Neural crest cell (in vitro differentiated cells): ENCODE measurements at regions not wholly inside any gene's neighbourhood (a gene's known extent, or its start where the extent isn't known, plus 50 kb on each side); places are given as distances from the start of the nearest gene placed in this dataset.

Source experiments
- DNase-seq: peaks from one replicate; pipeline ENCODE4 v3.0.0; 2021; ENCODE audit warnings: low read depth, mixed read lengths, low spot score
- H3K27ac Mint-ChIP-seq: one replicate; pipeline ENCODE4 v1.8.0; 2021; ENCODE audit warnings: mild to moderate bottlenecking, mixed read lengths; ENCODE audit not compliant: unreplicated experiment
- H3K27me3 Mint-ChIP-seq: 2 replicates; pipeline ENCODE4 v1.8.0; 2021; ENCODE audit warnings: low read depth, mild to moderate bottlenecking, mixed read lengths
- H3K36me3 Mint-ChIP-seq: 2 replicates; pipeline ENCODE4 v1.8.0; 2021; ENCODE audit warnings: low read depth, mild to moderate bottlenecking, mixed read lengths
- H3K4me1 Mint-ChIP-seq: 2 replicates; pipeline ENCODE4 v1.8.0; 2021; ENCODE audit warnings: mixed read lengths
- H3K4me3 Mint-ChIP-seq: one replicate; pipeline ENCODE4 v1.8.0; 2021; ENCODE audit warnings: mild to moderate bottlenecking, mixed read lengths
- H3K9me3 Mint-ChIP-seq: 2 replicates; pipeline ENCODE4 v1.8.0; 2021; ENCODE audit warnings: mixed read lengths
- TF ChIP-seq, protein P1 (sequence below): fragments of 200-600 bp; sonication (generic); conservative IDR thresholded peaks from 2 replicates; pipeline ENCODE4 v1.5.0; 2021; ENCODE audit warnings: antibody characterized with exemption, mild to moderate bottlenecking

- TF ChIP-seq, protein P1, sequence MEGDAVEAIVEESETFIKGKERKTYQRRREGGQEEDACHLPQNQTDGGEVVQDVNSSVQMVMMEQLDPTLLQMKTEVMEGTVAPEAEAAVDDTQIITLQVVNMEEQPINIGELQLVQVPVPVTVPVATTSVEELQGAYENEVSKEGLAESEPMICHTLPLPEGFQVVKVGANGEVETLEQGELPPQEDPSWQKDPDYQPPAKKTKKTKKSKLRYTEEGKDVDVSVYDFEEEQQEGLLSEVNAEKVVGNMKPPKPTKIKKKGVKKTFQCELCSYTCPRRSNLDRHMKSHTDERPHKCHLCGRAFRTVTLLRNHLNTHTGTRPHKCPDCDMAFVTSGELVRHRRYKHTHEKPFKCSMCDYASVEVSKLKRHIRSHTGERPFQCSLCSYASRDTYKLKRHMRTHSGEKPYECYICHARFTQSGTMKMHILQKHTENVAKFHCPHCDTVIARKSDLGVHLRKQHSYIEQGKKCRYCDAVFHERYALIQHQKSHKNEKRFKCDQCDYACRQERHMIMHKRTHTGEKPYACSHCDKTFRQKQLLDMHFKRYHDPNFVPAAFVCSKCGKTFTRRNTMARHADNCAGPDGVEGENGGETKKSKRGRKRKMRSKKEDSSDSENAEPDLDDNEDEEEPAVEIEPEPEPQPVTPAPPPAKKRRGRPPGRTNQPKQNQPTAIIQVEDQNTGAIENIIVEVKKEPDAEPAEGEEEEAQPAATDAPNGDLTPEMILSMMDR = no peak
- no peaks in the 10 kb centered on the region for H3K36me3 Mint-ChIP-seq
Observed at GRCh38 chr2:104660991-104661390, 192.9 kb upstream of the POU3F3 start.

DNA sequence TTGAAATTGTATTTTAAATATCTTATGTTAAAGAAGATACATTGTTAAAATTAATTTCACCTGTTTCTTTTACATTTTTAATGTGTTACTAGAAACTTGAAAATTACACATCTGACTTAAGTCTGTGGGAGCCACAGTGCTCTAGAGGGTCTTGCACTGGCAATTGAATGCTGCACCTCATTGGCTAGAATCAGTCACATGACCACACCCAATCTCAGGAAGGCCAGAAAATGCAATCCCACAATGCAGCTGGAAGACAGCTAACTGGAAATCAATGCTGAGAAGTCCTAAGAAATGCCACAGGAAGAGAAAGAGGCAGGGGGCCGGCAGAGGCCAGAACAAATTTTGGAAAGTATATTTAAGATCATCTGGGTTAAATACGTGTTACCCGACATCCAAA, 189.2 kb upstream of the POU3F3 start:
- Mint-ChIP-seq H3K9me3 (no peaks in the 10 kb centered on the region), H3K36me3 (no peaks in the 10 kb centered on the region), H3K27me3 (no peaks in the 10 kb centered on the region), H3K27ac (no peak overlapping the region), H3K4me1 (peaks cover 21% of the 10 kb centered on the region), H3K4me3 (no peak overlapping the region)
- TF ChIP-seq, protein P1 = no peak
- DNase-seq = no peak

More at GRCh38 chr2:104660991-104661390, 192.9 kb upstream of the POU3F3 start:
- peaks cover 54% of the 10 kb centered on the region for H3K4me1 Mint-ChIP-seq
- DNase-seq = no peak
- no peaks in the 10 kb centered on the region for H3K9me3 Mint-ChIP-seq
- no peaks in the 10 kb centered on the region for H3K27me3 Mint-ChIP-seq
- H3K4me3 Mint-ChIP-seq = no peak overlapping the region
- no peak overlapping the region for H3K27ac Mint-ChIP-seq

GRCh38 chr2:104668631-104669030, 185.3 kb upstream of the POU3F3 start:
- no peak overlapping the region for H3K27ac Mint-ChIP-seq
- no peaks in the 10 kb centered on the region for H3K9me3 Mint-ChIP-seq
- no peak for DNase-seq
- no peaks in the 10 kb centered on the region for H3K27me3 Mint-ChIP-seq
- no peaks in the 10 kb centered on the region for H3K36me3 Mint-ChIP-seq
- peaks cover 23% of the 10 kb centered on the region for H3K4me1 Mint-ChIP-seq
- TF ChIP-seq, protein P1 = no peak
- H3K4me3 Mint-ChIP-seq = no peak overlapping the region

DNA sequence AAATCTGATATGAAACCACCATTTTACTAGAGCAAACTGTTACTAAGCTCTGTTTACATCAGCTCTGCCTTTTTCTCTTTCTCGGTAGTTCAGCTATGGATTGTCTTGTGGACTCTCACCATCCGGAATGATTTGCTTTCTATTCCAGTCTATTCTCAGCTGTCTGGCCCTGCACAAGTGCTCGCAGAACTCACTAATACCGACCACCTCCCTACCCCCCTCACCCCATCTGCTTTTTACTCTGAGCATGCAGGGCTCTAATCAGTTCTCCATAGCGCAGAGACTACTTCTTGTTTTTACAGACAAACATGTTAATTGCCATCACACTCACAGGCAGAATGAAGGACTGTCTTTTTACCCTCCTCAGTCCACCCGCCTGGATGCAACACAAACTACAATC, 180.7 kb upstream of the POU3F3 start:
- Mint-ChIP-seq H3K36me3 (no peaks in the 10 kb centered on the region), H3K4me1 (peaks cover 15% of the 10 kb centered on the region), H3K27me3 (no peaks in the 10 kb centered on the region), H3K4me3 (no peak overlapping the region), H3K27ac (no peak overlapping the region), H3K9me3 (peaks cover 2% of the 10 kb centered on the region)
- DNase-seq = no peak
- TF ChIP-seq, protein P1 = no peak

GRCh38 chr2:104678181-104678580, 175.7 kb upstream of the POU3F3 start:
- no peak overlapping the region for H3K27ac Mint-ChIP-seq
- peaks cover 2% of the 10 kb centered on the region for H3K9me3 Mint-ChIP-seq
- no peak for DNase-seq
- peaks cover 13% of the 10 kb centered on the region for H3K4me1 Mint-ChIP-seq
- H3K36me3 Mint-ChIP-seq = no peaks in the 10 kb centered on the region
- H3K4me3 Mint-ChIP-seq = no peak overlapping the region
- TF ChIP-seq, protein P1 = no peak
- H3K27me3 Mint-ChIP-seq = no peaks in the 10 kb centered on the region

DNA sequence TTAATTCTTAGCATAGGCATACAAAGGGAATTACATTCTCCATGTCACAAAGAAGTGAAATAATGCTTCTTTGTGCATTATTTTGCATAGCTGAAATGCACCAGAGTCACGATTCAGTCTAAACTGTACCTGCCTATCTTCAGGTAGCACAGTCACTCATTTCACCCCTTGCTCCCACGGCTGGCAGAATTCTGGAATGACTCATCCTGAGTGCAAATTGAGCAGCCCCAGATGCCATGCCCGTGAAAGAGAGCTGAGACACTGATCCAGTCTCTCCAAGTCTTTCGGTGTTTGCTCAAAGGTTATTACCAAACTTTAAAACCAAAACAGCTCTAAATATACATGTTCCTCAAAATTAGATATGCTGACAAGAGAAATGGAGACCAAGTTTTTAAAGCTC, 168.3 kb upstream of the POU3F3 start:
- H3K27me3 Mint-ChIP-seq = no peaks in the 10 kb centered on the region
- H3K4me3 Mint-ChIP-seq = no peak overlapping the region
- no peak overlapping the region for H3K27ac Mint-ChIP-seq
- peaks cover 11% of the 10 kb centered on the region for H3K4me1 Mint-ChIP-seq
- no peaks in the 10 kb centered on the region for H3K36me3 Mint-ChIP-seq
- no peak for DNase-seq
- TF ChIP-seq, protein P1 = no peak
- no peaks in the 10 kb centered on the region for H3K9me3 Mint-ChIP-seq
